ENCODE measurements at regions not wholly inside any gene's neighbourhood (a gene's known extent, or its start where the extent isn't known, plus 50 kb on each side); places are given as distances from the start of the nearest gene placed in this dataset.
"Not testable (repeated sequence)": the region's sequence is repeated elsewhere in the genome, so short reads cannot be mapped to it uniquely, and the experiment has no call there.

DNA sequence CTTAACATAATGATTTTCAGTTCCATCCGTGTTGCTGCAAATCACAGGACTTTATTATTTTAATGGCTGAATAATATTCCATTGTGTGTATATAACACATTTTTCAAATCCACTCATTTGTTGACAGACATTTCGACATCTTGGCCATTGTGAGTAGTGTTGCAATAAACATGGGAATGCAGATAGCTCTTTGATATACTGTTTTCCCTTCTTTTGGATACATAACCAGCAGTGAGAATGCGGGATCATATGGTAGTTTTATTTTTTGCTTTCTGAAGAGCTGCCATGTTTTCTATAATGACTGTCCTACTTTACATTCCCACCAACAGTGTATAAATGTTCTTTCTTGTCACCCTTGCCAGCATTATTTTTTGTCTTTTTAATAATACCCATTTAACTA lies 420.3 kb upstream of the CHAC2 start:
- no peak for DNase-seq

DNA sequence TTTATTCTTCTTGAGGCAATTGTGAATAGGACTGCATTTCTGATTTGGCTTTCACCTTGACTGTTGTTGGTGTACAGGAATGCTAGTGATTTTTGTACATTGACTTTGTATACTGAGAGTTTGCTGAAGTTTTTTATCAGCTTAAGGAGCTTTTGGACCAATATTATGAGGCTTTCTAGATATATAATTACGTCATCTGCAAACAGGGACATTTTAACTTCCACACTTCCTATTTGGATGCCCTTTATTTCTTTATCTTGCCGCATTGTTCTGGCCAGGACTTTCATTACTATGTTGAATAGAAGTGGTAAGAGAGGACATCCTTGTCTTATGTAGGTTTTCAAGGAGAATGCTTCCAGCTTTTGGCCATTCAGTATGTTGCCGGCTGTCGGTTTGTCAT lies 425.4 kb upstream of the CHAC2 start:
- no peak for DNase-seq

DNA sequence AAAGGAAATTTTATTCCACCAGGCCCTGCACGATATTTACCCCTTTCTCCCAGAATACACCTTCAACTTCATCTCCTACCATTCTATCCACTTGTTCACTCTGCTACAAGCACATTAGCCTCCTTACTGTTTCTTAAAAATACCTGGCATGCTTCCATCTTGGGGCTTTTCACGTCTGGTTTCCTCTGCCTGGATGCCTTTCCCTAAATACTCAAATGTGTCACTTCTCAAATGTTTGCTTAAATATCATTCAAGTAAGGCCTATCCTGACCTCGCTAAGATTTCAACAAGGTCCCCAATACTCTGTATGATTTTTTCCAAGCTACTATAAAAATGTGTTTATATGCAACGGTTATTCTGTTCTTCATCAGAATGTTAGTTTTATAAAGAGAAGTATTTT lies 433.0 kb upstream of the CHAC2 start:
- no peak for DNase-seq

DNA sequence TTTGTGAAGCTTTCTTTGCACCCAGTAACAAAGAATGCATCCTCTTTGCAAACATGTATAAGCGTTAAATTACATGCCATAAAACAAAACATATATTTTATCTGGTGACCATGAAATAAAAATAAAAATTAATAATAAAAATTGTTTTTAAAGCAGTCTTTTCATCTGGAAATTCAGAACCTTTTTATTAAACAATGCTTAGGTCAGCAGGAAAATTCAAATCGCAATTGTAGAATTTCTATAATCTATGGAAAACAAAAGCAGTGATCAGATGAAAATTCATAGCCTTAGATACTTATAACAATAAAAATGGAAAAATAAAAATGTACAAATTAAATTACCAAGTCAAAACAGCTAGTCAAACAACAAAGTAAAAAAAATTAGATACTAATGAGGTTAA lies 435.9 kb upstream of the CHAC2 start:
- DNase-seq = no peak

DNA sequence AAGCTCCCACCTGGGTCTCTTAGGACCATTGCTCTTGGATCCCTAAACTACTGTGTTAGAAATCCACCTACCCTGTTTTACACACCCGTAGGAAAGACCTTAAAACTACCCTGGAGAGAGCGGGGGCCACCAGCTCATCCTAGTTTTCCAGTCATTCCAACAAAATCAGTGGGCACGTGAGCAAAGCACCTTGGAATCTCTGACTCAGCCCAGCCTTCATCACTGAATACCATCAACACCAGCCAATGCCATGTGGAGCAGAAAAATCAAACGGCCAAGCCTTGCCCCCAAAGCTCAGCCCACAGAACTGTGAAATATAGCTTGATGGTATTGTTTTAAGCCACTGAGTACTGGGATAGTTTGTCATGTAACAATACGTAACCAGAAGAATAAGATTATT lies 449.7 kb upstream of the CHAC2 start:
- DNase-seq = no peak

DNA sequence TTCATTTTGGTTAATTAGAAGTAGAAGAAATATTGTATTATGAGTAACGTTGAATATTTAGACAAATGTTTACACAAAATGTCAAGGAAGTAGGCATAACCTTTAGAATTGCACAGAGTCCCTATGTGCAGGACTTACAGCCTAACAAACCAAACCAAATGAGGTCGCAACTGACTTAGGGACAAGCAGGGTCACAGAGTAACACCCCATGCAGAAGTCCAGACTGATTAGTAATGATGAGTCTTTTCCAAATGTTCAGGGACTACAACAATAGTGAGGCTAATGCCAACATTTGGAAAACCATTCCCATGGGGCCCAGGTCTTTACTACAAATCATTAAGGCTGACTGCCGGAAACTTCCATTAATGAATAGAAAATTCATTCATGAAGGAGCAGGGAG lies 452.5 kb upstream of the CHAC2 start:
- no peak for DNase-seq

DNA sequence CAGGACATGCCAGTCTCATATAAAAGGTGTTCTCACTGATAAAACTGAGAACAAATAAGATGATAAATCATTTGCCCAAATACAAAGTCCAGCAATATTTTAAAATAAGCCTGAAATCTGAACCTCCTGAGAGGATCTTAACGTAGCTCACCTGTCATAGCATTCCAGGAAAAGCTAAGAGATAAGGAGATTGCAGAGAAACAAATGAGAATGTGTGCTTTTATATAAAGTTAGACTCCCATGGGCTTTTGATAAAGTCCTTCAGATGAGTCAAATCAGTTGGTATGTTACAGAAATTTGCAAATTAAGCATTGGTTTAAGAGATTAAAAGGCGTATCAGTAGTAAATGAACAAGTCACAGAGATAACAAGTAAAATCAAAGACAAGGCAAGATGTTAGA lies 452.9 kb upstream of the CHAC2 start:
- DNase-seq = no peak

DNA sequence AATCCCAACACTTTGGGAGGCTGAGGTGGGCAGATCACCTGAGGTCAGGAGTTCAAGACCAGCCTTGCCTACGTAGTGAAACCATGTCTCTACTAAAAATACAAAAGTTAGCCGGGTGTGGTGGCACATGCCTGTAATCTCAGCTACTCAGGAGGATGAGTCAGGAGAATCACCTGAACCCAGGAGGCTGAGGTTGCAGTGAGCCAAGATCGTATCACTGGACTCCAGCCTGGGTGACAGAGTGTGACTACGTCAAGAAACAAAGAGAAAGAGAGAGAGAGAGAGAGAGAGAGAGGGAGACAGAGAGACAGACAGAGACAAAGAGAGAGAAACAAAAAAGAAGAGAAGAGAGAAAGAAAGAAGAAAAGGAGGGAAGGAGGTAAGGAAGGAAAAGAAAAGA lies 454.0 kb upstream of the CHAC2 start:
- DNase-seq = not testable (repeated sequence)

DNA sequence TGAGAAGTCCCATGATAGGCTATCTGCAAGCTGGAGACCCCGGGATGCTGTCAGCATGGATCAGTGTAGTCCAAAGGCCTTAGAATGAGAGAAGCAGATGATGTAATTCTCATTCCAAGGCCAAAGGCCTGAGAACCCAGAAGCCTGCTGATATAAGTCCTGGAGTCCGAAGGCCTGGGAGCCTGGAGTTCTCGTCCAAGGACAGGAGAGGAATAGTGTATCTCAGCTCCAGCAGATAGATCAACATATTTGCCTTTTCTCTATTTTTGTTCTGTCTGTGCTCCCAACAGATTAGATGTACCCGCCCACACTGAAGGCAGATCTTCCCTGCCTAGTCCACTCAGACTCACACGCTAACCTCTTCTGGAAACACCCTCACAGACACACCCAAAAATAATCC lies 454.9 kb upstream of the CHAC2 start:
- no peak for DNase-seq

DNA sequence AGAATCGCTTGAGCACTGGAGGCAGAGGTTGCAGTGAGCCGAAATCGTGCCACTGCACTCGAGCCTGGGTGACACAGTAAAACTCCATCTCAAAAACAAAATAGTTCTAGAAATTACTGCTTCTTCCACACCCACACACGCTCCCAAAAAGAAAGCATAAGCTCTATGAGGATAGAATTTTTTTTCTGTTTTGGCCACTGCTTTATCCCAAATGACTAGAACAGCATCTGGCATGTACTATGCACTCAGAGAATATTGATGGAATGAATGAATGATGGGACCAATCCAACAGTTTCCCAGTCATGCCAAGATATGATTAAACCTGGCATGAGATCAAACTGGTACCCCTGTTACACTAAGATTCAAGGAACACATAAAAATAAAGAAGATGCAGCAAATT lies 455.4 kb upstream of the CHAC2 start:
- DNase-seq = no peak

DNA sequence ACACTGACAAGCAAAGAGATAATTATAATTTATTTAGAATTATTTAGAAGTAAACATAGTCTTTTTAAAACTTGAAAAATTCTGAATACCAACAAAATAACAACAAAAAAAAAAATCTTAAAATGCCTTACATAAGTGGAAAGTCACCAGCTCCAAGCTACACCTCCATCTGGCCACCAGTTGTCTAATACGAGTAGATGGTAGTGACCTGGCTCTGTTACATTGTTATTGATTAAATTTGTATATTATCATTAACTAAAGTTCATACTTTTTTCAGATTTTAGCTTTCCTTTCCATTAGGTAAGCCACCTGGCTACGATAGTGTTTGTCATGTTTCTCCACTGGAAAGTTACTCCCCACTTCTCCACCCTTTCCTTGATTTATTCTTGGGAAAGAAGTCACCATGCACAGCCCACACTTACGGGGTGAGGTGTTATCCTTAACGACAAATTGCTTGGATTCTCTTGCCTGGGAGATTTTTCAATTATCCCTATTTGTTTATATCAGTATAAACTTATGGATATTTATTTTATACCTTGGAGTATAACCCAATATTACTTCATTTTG lies 464.5 kb upstream of the CHAC2 start:
- DNase-seq = no peak

DNA sequence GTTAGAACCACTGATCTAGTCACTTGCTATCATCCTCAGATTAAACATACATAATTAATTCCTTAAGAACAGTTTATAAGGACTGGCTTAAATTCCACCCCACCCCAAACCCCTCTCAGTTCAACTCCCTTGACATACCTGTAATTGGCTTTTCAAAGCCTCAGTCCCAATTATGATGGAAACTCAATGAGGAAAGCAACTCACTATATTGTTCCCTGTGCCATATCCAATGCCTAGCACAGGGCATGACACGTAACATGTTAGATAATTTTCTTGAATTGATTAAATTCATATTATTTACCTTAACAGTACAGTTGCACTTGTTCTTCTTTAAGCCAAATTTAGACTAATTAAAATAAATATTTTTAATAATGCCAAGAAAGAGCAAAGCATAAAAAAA lies 465.1 kb upstream of the CHAC2 start:
- DNase-seq = no peak

DNA sequence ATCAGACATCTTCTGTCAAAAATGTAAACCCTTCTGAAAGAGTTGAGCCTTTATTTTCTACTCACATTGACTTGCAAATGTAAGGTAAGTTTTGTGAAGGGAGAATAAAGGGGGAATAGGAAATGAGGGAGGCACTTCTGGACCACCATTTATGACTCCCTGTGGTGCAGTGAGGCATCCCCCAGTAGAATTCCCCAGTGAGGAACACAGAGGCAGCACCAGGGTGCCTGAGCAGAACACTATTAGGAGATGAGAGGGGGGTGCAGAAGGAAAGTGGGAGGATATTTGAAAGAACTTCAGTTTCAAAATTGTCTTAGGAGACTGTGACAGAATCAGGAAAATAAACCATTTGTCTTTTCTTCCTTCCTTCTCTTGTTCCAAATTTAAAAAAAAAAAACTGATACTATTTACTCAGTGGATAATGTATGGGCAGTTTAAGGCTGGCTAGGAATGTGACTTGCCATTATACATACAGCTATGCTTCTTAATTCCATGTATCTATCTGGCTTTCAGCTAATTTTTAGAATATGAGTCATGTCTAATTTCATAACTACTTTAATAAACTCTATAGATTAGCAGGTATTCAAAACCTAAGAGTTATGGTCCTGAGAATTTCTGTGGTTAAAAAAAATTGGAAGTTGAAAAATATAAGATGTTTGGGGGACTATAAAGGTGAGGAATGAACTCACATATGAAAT lies 478.1 kb upstream of the CHAC2 start:
- no peak for DNase-seq

DNA sequence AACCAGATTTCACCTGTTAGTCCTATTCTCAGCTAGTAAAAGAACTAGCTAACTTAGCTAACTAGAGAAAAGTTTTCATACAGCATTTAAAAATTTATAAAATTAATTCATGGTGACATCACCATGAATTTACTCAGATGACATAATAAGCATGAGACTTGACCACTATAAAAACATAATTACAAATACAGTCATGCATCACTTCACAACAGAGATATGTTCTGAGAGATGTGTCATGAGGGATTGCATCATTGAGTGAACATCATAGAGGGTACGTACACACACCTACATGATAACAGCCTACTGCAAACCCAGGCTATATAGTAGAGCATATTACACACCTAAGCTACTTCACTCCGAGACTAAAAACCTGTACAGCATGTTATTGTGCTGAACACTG lies 481.3 kb upstream of the CHAC2 start:
- no peak for DNase-seq

DNA sequence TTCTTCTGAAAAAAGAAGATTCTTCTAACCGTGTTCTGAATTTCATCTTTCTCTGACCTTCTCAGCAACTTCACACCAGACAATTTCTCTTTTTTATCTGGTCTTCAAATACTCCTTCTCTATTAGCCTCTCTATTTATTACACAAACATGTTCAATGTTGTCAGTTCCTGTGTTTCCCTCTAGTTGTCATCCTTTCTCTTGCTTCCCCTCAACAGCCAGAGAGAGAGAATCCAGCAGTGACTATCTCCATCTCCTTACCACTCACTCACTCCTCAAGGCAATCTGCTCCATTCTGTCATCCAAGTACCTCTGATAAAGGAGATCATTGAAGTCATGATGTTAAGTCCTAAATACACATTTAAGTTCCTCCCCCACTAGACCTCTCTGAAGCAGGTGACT lies 491.9 kb upstream of the CHAC2 start:
- no peak for DNase-seq

DNA sequence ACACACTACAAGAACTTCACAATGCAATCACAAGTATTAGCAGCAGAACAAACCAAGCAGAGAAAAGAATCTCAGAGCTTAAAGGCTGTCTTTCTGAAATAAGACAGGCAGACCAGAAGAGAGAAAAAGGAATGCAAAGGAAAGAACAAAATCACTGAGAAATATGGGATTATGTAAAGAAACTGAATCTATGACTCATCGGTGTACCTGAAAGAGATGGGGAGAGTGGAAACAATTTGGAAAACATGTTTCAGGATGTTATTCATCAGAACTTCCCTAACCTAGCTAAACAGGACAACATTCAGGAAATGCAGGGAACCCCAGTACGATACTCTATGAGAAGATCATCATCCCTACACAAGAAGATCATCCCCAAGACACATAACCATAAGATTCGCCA lies 499.0 kb upstream of the CHAC2 start:
- DNase-seq = no peak

DNA sequence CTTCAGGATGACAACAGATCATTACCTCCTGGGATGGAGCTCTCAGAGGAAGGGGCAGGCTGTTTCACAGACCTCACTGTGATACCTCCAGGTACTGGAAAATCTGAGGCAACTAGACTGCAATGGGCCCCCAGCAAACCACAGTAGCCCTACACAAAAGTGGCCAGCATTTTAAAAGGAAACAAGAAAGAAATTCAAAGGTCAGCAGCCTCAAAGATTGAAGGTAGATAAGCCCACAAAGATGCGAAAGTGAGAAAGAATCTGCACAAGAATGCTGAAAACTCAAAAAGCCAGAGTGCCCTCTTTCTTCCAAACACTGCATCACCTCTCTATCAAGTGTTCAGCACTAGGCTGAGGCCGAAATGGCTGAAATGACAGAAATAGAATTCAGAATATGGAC lies 499.5 kb upstream of the CHAC2 start:
- DNase-seq = no peak

DNA sequence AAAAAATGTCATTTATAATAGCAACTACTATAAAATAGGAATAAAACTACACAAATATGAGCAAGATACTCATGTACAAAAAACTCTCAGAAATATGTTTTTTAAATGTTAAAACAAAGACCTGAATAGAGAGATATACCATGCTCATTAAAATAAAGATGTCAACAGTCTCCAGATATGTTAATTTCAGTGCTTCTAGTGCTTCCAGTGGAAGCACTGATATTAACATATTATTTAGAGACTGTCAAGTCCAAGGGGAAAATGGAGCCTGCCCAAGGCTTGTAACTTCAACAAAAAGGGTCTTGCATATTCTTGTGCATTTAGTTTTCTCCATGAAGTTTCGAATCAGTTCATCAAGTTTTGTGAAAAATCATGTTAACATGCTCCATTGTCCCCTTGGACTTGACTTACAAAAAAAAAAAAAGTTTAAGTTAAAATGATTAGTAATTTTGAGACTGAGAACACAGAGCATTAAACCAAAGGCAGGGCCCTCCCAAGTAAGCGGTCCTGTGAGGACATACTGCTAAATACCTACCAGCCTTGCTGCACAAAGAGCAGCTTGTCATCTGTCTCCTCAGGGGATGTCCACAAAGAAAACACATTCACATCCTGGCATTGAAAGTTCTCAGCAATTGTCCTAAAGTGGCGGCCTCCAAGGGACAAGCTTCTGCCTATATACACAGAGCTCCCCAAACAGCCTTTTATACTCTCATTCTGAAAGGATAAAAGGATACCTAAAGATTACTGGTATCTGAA lies 501.9 kb upstream of the CHAC2 start:
- DNase-seq = no peak

DNA sequence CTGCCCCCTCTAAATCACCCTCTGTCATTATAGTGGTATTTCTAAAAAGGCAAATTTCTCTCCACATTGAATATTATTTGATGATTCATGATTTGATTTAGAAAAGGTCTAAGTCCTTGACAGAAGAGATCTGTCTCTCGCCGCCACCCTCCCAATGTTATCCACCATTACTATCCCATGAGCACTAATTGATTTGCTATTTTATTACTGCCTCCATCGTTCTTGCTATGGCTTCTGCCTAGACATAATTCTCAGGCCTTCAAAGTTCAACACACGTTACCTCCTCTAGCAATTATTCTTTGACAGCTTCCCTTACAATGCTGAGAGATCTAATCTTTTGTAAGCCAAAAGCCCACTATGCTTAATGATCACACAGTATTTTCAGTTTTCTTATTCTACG lies 507.0 kb upstream of the CHAC2 start:
- DNase-seq = no peak

DNA sequence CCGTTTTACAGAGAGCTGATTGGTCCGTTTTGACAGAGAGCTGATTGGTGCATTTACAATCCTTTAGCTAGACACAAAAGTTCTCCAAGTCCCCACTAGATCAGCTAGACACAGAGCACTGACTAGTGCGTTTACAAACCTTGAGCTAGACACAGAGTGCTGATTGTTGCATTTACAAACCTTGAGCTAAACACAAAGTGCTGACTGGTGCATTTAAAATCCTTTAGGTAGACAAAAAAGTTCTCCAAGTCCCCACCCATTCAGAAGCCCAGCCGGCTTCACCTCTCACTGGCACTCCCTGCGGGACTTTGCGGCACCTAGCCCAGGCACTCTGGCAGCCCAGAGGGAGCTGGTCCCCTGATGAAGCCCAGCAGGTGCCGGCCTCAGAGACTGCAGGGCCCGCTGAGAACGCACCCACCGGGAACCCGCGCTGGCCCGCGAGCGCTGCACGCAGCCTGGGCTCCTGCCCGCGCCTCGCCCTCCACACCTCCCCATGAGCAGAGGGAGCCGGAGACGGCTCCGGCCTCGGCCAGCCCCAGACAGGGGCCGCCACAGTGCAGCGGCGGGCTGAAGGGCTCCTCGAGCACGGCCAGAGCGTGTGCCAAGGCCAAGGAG lies 508.1 kb upstream of the CHAC2 start:
- no peak for DNase-seq

DNA sequence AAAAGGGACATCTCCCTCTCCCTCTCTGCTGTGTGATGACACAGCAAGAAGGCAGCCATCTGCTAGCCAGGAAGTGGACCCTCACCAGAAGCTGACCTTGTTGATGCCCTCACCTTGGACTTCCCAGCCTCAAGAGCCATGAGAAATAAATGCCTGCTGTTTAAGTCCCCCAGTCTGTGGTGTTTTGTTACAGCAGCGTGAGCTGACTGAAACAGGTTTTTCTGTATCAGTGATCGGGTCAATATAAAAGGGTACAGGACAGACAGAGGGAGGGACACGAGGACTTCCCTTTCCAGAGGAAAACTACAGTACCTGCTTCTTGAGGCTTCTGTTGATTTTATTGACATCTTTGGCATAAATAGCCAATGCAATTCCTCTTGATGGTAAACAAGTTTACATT lies 510.3 kb upstream of the CHAC2 start:
- no peak for DNase-seq

DNA sequence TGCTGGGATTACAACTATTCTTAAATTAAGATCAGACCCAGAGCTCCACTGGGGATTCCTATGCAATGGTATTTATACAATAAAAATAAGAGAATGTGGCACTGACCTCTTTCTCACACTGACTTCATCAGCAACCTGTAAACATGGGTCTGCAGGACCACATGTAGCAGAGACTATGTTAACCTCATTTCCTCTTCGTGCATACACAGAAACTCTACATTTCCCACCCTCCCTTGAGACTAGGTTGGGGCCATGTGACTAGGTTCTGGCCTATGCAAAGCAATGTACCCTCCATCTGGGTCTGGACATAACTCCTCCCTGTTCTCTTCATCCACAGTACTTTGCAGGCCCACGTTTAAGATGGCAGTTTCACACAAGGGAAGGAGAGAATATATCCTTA lies 514.4 kb upstream of the CHAC2 start:
- no peak for DNase-seq

DNA sequence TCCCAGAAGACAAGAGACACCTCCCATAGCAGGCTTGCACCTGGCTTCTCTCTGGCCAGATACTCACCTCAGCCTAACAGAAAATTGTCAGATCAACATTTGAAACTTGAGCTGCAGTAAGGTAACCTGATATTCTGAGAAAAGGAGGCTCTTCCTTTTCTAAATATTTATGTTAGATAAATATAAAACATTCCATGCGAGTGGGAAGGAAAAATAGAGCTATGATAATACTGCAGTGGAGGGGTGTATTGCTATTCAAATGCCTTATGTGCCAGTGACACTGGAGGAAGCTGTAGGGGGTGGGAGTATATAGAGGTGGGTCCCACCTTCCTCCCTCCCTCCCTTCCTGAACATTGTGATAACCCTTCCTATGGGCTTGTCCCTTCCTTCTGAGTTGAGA lies 515.5 kb upstream of the CHAC2 start:
- DNase-seq = no peak

Measured in RPMI8226 (cell line).